T-helper 9 cell (primary cell): ENCODE measurements at regions not wholly inside any gene's neighbourhood (a gene's known extent, or its start where the extent isn't known, plus 50 kb on each side); places are given as distances from the start of the nearest gene placed in this dataset.
"Not testable (repeated sequence)": the region's sequence is repeated elsewhere in the genome, so short reads cannot be mapped to it uniquely, and the experiment has no call there.

ENCODE experiments used
- DNase-seq: peaks from one replicate; pipeline ENCODE4 v3.0.0-alpha.2; 2020

DNA sequence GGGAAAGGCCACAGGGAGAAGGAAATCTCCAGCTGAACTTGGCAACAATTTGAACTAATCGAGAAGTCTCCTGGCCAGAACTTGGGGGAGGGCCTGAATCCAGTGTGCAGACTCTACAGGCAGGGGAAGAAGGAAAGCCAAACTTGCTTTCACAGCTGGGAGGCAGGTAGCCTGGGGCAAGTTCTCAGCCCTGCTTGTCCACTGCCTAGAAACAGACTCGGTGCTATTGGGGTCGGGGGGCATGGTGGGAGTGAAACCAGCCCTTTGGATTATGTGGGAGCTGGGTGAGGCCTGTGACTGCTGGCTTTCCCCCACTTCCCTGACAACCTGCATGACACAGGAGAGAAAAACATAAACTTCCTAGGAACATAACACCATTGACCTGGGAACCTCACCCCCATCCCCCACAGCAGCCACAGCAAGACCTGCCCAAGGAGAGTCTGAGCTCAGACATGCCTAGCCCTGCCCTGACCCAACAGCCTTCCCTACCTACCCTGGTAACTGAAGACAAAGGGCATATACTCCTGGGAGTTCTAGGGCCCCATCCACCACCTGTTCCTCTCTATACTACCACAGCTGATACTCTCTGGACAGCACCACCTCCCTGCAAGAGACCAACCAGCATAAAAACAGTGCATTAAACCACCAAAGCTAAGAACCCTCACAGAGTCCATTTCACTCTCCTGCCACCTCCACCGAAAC lies 103.7 kb upstream of the MNS1 start:
- DNase-seq = no peak

DNA sequence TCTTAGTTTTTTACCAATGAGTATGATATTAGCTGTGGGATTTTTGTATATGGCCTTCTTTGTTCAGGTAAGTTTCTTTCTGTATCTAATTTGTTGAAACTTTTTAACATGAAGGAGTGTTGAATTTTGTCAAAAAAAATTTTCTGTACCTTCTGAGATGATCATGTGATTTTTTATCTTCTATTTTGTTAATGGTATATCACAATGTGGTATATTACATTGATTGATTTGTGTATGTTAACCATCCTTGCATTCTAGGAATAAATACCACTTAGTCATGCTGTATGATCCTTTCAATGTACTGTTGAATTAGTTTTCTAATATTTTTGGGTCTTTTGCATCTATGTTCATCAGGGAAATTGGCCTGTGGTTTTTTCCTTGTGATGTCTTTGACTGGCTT lies 92.5 kb upstream of the MNS1 start:
- no peak for DNase-seq

DNA sequence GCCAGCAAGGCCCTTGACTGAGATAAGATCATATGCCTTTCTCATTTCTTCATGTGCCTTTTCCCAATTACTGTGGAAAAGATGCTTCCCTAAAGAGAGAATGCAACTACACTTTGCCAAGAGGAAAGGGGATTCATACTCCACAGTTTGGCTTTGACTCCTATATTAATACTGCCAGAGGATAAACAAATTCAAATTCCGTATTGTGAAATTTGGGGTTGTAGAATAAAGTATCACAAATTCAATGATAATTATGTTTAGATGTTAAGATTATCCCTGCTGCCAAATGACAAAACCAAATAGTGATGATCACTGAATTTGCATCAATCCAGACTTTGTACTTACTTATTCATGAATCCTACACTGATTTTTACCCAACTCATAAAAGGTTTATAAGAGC lies 88.5 kb upstream of the MNS1 start:
- DNase-seq = no peak

DNA sequence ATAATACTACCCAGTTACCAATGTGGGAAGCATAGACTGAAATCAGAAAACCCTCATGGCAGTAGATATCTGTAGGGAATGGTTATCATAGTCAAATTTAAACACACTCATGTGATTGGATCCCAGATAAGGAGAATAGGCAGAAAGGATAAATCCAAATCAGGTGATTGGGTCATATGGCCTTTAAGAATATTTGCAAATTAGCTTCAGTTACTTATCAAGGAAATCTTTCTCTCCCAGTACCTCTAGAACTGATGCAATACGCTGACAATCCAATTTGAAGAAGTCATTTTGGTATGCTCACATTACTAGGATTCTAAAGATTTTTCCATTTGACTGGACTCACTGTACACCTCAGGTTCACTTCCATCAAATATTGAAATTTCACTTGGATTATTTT lies 87.7 kb upstream of the MNS1 start:
- no peak for DNase-seq

DNA sequence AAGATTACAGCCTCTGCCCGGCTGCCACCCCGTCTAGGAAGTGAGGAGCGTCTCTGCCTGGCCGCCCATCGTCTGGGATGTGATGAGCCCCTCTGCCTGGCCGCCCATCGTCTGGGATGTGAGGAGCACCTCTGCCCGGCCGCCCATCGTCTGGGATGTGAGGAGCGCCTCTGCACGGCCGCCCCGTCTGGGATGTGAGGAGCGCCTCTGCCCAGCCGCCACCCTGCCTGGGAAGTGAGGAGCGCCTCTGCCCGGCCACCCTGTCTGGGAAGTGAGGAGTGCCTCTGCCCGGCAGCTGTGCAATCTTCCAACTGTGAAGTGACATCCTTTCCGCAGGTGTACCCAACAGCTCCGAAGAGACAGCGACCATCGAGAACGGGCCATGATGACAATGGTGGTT lies 75.6 kb upstream of the MNS1 start:
- DNase-seq = not testable (repeated sequence)

DNA sequence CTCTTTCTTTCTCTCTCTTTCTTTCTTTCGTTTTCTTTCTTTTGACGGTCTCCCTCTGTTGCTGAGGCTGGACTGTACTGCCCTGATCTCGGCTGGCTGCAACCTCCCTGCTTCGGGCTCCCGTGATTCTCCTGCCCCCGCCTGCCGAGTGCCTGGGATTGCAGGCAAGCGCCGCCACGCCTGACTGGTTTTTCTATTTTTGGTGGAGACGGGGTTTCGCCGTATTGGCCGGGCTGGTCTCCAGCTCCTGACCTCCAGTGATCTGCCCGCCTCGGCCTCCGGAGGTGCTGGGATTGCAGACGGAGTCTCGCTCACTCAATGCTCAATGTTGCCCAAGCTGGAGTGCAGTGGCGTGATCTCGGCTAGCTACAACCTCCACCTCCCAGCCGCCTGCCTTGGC lies 75.2 kb upstream of the MNS1 start:
- not testable (repeated sequence) for DNase-seq

DNA sequence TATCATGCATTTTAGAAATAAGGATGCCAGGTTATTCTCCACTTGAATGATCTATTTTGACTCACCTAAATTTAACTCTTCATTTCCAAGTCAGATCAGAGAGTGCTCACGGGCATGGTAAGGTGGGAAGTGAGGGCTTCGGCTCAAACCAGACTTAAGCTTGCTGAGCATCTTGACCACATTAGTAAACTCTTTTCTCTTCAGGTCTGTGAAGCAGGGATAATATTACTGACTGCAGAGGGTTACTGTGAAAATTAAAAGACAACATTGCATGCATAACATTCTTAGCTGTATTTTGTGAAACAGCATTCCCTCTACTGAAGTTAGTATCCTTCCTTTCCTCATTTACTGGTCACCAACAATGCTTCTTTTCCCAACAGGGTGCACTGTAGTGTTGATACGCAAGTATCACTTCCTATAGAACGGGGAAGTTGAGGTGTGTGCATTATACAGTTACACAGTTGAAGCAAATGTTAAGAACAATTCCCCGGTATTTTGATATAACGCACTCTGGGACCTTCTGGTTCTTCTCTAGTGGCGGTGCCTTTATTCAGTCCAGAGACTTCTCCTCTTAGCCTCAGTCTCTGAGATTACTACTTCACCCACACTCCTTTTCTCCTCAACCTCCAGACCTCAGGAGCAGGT lies 74.1 kb upstream of the MNS1 start:
- no peak for DNase-seq

DNA sequence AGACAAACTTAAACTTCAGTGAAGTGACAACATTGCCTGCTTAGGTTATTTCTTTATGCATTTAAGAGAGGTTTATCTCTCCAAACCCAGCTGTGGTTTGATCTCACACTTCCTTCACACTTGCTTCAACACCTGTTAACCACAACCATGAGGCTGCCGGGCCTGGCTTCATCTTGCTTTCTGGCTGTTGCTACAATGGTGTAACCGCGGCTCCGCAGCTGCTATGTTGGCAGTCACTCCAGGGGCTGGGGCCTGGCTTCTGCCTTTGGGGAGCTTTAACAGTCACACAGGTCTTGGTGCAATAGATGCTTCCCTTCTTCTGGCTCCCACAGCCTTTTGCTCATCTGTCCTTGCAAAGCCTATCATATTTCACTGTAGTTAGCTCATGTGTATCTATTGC lies 72.9 kb upstream of the MNS1 start:
- DNase-seq = peak; percentile 15

DNA sequence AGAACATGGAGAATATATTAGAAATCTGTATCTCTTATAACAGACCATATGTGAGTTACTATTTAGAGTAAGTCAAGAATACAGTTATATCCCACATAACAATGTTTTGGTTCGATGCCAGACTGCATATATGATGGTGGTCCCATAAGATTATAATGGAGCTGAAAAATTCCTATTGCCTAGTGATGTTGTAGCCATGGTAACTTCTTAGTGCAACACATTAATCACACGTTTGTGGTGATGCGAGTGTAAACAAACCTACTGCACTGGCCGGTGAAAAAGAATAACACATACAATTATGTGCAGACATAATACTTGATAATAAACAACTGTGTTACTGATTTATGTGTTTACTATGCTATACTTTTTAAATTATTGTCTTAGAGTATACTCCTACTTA lies 69.8 kb upstream of the MNS1 start:
- no peak for DNase-seq

DNA sequence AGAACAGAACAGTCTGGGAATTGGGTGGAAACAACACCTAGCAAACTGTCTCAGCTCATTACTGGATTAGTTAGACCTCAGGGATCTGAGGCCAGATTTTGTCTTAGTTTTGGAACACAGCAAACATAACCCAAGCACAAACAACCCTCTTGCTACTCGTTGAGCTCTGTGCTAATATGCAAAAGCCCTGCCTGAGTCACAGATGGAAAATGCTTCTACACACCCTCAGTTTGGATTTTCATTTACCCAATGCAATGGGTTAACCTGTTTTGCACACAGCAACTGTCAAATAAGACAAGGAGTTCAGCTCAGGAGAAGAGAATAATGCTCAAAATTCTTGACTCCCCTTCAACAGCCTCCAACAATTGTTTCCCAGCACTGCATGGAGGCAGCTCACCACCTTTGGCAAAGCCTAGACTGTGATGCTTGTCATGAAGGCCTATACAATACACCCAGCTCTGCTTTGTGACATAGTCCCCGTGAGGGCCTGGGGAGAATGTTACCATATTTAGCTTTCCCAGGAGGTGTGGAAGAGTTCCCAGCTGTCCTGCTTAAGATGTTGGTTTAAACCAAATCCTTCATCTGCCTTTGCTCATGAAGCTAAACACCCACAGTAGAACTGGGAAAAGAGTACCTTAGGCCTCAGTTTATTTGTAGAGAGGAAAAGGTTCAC lies 68.9 kb upstream of the MNS1 start:
- DNase-seq = no peak

DNA sequence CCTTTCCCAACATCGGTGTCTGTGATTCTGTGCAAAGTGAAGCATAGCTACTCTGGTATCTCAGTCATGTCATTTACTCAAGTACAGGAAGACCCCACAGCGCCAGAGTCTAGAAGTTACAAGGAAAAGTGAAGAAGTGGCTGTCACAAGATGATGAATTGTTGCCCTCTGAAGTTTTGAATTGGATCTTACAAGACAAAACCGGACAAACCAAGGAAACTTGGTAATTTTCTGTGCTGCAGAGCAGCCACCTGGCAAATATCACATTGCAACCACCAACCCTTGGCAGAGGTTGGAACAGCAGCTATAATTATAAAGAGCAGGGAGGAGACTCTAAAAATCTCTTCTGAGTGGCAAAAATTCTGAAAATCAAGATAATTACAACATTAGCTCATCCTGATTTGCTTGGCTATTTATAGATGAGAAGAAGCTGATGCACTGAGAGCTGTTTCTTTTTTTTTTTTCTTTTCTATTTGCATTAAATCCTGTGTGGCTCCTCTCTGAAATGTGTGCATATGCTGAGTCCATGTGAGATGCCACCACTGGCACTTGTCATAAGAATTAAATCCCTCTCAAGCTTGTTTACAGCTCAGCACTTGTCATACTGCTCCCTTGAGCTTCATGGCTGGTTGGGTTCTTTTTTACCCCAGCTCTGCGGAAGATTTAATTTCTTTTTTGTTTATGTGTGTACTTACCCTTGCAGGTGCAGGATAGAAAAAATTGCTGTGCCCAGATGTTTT lies 68.0 kb upstream of the MNS1 start:
- no peak for DNase-seq

DNA sequence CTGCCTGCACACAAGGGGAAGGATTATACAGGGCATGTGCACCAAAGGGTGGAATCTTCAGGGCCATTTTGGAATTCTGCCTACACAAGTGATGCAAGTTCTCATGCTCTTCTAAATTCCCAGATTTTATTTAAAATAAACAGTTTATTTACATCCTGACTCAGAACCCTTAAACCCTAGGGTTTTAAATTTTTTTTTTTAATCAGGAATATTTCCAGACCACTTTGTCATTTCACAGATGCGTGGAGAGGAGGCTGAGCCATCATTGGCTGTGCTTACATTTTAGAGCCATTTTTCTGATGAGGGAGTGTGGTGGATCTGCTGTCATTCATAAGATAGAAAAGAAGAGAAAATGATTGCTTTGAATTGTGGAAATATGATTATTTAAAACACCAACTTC lies 65.2 kb upstream of the MNS1 start:
- DNase-seq = no peak

DNA sequence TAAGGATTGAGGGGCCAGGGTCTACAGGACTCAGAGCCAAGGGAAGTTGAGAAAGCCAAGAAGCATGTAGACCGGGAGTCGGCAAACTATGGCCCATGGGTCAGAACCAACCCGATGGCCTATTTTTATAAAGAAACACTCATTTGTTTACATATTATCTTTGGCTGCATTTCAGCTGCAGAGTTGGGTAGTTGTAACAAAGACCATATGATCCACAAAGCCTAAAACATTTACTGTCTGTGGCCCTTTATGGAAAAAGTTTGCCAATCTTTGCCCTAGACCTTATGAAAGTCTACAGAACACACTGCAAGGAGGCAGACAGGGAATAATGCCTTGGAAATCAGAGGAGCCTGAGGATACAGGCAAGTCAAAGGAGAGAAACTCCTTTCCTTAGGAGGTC lies 63.2 kb upstream of the MNS1 start:
- no peak for DNase-seq

DNA sequence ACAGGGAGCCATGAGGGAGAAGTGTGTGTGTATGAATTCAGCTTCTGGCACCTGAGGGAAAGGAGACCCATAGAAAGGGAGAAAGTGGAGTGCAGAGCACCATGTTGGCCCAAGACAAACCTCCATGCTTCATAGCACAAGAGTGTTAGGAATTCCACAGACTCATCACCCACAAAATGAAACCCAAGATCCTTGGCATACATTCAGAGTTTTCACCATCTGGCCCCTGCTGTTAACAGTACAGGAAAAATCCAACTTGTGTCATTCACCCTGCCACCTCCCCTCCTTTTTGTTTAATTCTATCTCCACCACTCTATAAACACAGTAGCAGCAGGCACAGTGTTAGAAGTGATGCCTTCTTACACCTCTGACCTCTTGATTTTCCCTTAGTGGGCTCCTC lies 60.0 kb upstream of the MNS1 start:
- no peak for DNase-seq

DNA sequence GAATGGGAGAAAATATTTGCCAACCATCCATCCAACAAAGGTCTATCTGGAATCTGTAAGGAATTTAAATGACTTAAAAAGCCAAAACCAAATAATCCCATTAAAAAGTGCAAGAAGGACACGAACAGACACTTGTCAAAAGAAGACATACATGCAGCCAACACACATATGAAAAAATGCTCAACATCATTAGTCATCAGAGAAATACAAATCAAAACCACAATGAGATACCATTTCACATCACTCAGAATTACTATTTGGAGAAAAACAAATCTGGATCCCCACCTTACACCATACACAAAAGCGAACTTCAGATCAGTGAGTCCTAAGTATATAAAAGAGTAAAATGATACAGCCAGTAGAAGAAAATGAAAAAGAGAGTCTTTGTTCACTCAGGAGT lies 58.6 kb upstream of the MNS1 start:
- no peak for DNase-seq

DNA sequence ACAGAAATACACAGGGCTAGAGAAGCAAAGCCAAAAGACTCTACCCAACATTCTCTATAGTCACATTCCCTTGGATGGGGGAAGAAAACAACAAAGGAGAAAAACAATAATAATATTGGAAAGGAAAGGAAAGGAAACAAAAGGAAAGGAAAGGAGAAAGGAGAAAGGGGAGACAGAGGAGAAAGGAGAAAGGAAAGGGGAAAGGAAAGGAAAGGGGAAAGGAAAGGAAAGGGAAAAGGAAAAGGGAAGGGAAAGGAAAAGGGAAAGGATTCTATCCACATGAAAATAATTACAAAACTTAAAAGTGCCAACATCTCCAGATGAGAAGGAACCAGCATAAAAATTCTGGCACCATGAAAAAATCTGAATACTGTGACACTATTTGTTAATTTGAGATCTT lies 54.1 kb upstream of the MNS1 start:
- no peak for DNase-seq
